ENCODE measurements at regions not wholly inside any gene's neighbourhood (a gene's known extent, or its start where the extent isn't known, plus 50 kb on each side); places are given as distances from the start of the nearest gene placed in this dataset.
A peak's percentile ranks its signal among the peaks of the same experiment; 100 is the strongest.
"Not testable (repeated sequence)": the region's sequence is repeated elsewhere in the genome, so short reads cannot be mapped to it uniquely, and the experiment has no call there.

GRCh38 chr6:141753180-141753579 lies 379.5 kb upstream of the GJE1 start:
- DNase-seq, result no peak

- DNase-seq, result no peak
Observed at GRCh38 chr6:141752677-141753076, 380.0 kb upstream of the GJE1 start.

DNA sequence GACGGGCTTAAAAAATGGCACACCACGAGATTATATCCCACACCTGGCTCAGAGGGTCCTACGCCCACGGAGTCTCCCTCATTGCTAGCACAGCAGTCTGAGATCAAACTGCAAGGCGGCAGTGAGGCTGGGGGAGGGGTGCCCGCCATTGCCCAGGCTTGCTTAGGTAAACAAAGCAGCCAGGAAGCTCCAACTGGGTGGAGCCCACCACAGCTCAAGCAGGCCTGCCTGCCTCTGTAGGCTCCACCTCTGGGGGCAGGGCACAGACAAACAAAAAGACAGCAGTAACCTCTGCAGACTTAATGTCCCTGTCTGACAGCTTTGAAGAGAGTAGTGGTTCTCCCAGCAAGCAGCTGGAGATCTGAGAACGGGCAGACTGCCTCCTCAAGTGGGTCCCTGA lies 386.4 kb upstream of the GJE1 start:
- not testable (repeated sequence) for DNase-seq

GRCh38 chr6:141744971-141745370 lies 387.8 kb upstream of the GJE1 start:
- DNase-seq, result no peak

GRCh38 chr6:141744194-141744925 lies 388.4 kb upstream of the GJE1 start:
- DNase-seq, result no peak

DNA sequence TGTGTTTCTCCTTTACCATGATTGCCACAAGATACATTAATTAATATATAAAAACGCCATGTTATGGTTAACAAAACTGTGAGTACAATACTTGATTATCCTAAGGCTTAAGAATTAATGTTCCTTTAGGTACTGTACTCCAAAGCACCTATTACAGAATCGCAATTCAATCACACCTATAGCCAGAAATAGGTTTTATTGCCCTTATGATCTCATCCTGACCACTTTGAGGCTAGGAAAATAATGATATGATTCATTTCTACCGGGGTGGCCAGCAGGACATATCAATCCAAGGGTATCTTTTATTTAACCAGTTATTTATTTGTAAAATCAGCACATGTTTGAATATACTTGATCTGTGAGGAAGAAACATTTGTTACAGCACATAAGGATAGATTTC lies 396.6 kb upstream of the GJE1 start:
- no peak for DNase-seq

GRCh38 chr6:141735126-141735525 lies 397.6 kb upstream of the GJE1 start:
- no peak for DNase-seq

DNA sequence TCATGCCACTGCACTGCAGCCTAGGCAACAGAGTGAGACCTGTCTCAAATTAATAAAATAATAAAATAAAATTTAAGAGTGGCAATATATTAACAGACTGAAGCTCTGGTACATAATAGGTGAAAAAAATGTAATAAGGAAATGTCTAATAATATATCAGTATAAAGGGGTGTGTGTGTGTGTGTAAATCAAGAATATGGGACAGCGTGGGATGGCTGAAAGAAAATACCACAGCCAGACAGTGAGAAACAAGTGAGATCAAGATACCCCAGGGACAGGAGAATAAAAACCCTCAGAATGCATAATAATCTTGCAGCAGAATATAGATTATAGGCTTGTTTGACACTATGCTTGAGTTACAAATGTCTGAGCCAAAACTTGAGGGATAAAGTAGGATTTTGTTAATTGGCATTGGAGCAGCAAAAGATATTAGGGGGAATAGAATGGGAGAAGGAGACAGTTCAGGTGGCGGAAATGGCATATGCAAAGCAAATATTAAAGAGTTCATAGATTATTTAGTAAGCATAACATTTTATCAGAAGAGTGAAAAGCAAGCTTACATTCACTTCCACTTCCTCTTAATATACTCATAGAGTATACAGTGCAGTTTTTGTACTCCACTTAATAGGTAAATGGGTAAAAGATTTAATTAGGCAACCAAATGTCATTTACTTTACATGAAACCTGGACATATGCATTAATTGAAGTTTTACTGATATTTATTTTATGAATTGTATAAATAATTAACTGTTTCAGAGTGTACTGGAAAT lies 398.5 kb upstream of the GJE1 start:
- no peak for DNase-seq

DNA sequence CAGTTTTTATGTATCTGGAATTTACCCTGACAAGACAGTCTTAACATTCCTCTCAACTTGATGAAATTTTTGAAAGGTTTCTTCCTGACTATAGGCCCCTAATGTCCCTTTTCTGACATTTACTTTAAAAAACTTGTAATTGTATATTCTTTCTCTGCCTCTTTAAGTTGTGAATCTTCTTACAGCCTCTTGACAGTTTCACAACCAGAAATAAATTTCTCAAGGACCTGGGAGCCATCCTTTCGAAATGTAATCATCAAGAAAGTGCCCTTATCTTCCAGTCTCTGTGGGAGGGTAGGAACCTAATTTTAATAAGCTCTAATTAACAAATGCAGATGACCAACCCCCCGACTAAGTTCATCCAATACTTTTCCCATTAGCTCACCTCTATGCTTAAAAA lies 403.6 kb upstream of the GJE1 start:
- no peak for DNase-seq

- no peak for DNase-seq
Observed at GRCh38 chr6:141728330-141728729, 404.4 kb upstream of the GJE1 start.

GRCh38 chr6:141726248-141726647 lies 406.5 kb upstream of the GJE1 start:
- DNase-seq, result no peak

- DNase-seq, result no peak
Observed at GRCh38 chr6:141724731-141725130, 408.0 kb upstream of the GJE1 start.

GRCh38 chr6:141719476-141719875 lies 413.2 kb upstream of the GJE1 start:
- no peak for DNase-seq

DNA sequence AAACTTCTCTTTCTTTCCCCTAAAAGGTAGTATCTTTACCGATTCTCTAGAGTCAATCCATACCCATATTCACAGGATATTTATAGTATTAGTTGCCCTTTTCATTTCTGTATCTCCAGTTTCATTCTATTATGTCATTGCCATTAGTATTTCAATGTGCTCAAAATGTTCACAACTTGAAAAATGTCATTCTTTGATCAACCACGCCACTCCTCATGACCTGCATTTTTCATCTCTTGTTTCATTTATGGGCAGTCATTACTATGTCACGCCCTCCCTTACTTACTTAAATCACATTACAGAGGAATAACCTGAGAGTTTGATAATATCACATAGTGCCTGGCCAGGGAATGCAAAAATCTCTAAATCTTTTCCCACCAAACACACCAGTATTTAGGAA lies 427.3 kb upstream of the GJE1 start:
- no peak for DNase-seq

GRCh38 chr6:141704151-141704550 lies 428.6 kb upstream of the GJE1 start:
- DNase-seq, result no peak

DNA sequence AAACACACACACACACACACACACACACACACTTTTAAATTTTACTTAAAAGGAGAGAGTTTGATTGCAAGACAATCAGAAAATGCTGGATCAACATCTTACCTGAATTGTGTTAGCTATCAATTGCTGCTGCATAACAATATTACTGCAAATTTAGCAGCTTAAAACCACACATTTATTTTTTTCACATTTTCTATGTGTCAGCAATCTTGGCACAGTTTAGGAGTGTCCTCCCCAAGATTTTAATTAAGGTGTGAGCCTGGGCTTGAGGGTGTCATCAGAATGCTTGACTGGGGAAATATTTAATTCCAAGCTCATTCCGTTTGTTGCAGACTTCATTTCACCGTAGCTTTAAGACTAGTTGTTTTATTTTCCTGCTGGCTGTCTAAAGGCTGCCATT lies 431.0 kb upstream of the GJE1 start:
- DNase-seq, result no peak

- peak; percentile 13 for DNase-seq
Observed at GRCh38 chr6:141700819-141701218, 431.9 kb upstream of the GJE1 start.

DNA sequence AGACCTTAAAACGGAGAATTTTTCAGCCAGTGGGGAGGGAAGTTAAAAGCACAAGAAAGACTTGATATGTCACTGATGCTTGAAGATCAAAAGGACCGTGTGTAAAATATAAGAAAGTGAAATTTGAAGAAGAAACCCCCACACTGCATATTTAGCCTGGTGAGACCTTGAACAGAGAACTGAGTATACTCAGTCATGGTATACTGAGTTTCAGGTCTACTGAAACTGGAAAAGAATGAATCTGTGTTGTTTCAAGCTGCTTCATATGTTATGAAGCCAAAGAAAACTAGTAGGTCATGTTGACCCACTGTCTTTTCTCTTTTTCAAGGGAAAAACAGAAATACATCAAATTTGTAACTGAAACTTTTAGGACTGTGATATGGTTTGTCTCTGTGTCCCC lies 443.8 kb upstream of the GJE1 start:
- DNase-seq, result no peak

GRCh38 chr6:141685416-141685815 lies 447.3 kb upstream of the GJE1 start:
- DNase-seq, result no peak

DNA sequence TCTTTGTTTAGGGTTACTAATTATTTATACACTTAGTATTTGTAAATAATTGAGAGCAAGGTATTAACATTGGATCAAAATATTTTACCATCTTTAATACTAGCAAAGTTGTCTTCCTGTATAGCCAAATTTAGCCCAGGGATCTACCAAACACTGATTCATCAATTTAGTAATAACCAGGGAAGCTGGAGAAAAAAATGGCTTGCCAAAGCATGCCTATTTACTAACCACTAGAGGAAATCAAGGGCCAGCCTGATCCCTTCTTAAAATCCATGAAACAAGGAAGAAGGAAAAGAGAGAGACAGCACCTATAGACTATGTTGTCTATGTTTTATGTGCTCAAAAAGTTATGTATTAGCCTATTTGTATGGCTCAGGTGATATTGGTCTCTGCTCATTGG lies 450.3 kb upstream of the GJE1 start:
- DNase-seq, result no peak

- DNase-seq, result peak; percentile 44
Observed at GRCh38 chr6:141677598-141678211, 455.0 kb upstream of the GJE1 start.

GRCh38 chr6:141675957-141676356 lies 456.8 kb upstream of the GJE1 start:
- DNase-seq, result peak; percentile 17

- DNase-seq, result no peak
Observed at GRCh38 chr6:141669141-141669540, 463.6 kb upstream of the GJE1 start.

Measured in fibroblast of skin of right quadriceps (primary cell).